Brain pericyte (primary cell): ENCODE measurements at regions not wholly inside any gene's neighbourhood (a gene's known extent, or its start where the extent isn't known, plus 50 kb on each side); places are given as distances from the start of the nearest gene placed in this dataset.

Experiments used
- DNase-seq: peaks from one replicate; pipeline ENCODE4 v3.0.0-alpha.2; 2012; ENCODE audit warnings: low read depth, low spot score

DNA sequence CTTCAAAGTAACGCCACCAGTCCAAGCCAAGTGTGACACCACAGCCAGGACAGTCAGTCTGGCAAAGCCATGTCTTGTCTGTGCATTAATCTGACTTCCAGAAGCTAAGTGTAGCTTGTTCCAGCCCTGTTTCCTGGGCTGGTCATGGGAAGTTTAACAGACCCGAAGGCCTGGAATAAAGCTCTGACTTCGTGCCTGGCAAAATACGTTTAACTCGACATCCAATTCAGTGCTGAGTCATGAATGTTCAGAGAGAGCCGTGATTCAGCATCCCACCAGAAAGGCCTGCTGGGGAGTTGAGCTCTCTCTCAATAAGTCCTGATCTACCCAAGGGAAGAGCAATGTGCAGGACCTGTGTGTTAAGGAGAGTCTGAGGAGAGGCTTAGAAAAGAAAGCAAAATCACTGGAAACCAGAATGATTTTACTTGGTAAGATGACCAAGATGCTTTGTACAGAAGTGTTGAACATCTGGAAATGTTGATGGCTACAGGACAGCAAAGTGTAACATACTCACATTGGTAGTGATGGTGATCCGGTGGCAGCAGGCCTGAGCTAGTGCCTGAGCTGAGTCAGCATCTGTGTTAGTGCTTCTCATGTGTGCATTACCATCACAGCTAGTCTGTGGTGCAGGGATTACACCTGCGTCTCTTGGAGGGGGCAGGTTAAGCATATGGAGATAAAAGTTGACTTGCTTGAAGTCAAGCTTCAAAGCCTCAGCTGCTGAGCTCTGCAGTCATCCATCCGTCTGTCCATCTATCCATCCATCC, 743.7 kb upstream of the HS6ST1 start:
- no peak for DNase-seq

DNA sequence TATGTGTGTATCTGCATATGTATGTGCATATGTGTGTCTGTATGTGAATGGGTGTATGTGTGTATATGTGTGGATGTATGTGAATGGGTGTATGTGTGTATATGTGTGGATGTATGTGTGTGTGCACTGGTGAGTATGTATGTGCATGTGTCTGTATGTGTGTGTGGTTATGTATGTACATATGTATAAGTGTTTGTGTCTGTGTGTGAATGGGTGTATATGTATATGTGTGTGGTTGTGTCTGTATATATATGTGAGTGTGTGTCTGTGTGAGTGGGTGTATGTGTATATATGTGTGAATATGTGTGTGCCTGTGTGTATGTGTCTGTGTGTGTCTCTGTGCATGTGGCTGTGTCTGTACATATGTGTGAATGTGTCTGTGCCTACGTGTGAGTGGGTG, 748.4 kb upstream of the HS6ST1 start:
- DNase-seq: no peak

DNA sequence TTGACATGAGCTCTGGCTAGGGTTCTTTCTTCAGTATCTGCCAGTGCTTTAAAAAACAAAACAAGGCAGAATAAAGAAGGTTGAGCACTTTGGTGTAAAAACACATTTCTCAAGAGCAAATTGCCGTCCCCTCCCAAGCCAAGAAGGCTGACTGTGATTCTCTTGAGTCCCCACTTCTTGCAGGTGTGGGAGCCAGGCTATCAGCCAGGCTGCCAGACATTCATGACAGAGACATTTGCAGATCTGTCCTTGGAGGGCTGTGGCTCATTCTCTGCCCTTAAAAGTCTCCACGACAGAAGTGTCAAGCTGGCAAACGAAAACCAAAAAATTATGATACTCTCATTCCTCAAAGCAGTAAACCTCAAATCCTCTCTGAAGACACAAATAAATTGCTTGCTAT, 749.3 kb upstream of the HS6ST1 start:
- no peak for DNase-seq

DNA sequence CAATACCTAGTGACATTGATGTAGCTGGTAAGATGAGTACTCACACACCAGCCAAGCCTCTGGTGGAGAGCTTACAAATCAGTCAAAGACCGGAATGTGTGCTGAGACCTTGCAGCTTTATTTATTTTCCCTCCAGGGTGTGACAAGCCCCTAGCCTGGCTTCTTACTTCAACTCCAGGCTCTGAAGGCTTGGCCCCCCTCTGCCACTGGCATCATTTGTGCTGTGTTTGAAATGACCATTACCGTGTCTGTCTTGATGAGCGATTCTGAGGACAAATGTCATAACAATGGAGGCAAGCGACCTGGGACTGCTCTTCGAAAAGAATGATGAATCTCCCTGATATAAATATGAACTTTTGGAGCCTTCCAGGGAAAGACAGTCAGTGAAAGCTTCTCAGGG, 749.9 kb upstream of the HS6ST1 start:
- DNase-seq: no peak

DNA sequence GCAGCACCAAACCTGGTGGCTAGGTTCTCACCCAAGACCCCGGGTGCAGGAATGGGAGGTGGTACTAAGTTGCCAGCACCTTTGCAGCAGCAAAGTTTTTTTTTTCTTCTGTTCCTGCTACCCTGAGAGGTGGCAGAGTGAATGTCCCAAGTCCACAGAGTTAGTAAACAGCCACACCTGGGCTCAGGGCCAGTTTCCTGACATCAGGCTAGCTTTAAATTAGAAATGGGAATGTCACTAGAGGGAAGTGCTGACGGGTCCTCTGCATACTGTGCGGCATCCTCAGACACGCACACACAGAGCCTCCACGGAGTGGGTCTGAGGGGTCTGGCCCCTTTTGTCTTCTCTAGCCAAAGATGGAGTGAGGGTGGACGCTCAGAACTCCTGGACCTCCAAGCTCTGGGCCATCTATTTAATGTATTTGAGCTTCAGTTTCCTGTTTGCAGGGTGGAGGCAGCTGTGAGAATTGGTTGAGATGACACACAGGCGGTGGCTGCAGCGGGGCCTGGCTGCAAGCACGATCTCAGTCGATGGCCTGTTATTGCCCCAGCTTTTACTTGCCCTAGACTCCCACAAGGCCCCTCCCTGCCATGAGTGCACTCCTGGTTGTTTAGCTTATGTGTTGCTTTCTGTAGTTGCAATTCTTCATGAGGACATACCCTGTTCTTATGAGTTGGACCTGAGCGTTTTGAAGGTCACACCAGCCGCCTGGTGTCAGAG, 751.4 kb upstream of the HS6ST1 start:
- DNase-seq: no peak

DNA sequence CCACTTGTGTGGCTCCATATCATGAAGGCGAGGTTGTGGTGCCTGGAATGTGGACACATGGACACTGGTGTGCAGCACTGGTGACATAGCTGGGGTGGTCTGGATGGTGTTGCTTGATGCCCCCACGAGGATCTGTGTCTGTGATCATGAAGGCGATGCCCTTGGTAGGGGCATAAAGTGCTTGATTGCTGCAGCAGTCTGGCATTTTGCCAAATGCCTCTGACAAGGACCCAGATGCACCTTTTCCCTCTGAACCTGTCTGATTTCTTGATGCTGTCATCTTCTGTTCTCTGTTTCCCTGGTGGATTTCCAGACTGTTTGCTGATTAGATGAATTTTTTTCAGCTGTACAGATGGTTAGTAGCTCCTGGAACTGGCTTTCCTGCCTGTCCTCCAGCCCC, 752.0 kb upstream of the HS6ST1 start:
- no peak for DNase-seq

DNA sequence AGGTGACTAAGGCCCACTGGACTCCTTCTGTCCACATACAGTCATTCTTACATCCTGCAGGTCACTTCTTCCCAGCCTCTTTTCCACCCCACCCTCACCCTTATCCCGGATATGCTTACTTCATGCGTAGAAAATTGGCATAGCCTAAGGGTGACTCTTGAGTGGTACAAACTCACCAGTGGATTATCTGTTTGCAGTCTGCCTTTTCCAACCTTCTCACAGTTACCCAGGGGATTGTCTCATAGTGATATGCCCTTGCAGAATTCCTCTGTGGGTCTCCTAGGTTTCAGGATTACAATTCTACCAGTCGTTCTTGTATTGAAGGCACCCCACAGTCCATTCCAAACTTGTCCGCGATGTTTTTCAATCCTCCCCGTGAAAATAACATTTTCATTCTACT, 752.9 kb upstream of the HS6ST1 start:
- DNase-seq: no peak

DNA sequence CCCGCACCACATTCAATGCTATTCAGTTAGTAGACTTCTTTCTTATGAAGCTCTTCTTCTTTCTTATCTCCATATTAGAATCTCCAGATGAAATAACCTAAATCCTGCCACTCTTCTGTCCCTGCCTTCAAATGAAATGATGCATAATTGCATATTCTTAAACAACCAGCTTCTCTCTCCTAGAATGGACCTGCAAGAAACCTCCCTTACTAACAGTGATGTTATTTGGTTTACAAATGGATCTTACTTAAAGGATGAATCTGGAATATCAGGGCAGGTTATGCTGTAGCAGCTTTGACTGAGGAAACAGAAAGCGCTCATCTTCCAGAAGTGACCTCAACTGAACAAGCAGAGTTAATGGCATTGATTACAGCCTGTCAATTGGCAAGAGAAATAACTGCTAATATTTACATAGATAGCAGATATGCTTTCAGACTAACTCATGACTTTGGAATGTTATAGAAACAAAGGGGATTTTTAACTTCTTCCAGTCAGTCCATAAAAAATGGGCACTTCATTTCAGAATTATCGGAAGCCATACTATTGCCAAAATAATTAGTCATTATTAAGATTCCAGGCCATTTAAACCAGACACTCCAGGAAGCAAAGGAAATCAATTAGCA, 755.7 kb upstream of the HS6ST1 start:
- no peak for DNase-seq

DNA sequence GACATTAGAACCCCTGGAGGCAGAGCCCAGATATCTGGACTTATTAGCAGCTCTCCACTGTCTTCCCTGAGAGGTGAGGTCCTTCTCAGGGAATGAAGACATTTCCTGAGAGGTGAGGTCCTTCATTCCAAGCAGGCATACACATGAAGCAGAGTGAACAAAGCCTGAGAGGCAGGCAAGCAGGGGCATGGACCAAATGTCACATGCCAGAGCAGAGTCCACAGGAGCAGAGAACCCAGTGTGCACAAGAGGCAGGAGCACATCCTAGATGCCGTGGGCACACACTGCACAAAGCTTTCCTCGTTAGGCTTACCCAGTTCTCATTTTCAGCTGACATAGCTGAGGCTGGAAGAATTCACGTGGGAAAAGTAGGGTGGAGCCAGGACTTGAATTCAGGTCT, 759.9 kb upstream of the HS6ST1 start:
- DNase-seq: no peak

DNA sequence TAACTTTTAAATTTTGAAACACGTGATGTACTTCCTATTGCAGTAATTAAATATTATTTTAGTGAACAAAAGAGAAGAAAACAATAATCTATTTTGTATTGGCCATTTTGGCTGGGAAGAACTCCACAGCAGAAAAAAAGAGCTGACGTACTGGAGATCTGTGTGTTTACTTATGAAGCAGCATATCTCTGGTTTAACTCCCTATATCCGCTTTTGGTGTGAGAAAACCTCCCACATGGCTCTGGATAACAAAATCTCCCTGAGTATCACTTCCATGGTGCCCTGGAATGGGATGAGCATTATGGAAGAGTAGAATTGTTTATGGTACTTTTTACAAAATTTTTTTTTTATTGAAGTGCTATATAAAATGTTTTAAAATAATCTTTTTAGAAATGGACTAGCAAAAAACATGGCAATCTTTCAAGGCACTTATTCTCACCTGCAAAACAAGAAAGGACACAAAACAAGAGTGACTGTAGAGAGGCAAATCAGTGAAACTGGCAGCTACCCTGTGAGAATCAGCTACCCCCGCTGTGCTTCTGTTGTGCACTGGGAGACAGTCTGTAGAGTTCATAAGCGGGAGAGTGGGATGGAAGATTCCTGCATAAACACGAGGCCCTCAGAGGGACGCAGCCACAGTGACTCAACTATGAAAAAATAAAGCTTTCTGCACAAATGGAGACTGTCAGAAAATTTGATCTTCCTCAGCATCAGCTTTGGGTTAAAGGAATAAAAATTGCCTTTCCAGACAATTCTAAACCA, 762.2 kb upstream of the HS6ST1 start:
- no peak for DNase-seq

DNA sequence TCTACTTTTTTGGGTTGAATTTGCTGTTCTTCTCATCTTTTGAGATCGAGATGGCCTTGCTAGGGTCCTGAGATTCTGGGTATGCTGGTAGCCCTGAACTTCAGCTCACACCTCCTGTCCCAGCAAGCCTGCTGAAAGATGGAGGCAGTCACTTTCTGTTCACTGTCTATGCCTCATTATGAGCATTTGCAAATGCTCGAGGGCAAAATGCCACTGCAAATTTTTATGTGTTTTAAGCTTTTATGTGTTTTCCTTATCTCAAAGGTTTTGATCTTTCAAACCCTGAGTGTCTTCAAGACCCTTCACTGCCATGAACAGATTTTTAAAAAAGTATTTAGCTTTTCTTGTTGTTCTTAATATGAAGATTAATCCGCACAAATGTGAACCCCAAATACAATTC, 766.7 kb upstream of the HS6ST1 start:
- no peak for DNase-seq

DNA sequence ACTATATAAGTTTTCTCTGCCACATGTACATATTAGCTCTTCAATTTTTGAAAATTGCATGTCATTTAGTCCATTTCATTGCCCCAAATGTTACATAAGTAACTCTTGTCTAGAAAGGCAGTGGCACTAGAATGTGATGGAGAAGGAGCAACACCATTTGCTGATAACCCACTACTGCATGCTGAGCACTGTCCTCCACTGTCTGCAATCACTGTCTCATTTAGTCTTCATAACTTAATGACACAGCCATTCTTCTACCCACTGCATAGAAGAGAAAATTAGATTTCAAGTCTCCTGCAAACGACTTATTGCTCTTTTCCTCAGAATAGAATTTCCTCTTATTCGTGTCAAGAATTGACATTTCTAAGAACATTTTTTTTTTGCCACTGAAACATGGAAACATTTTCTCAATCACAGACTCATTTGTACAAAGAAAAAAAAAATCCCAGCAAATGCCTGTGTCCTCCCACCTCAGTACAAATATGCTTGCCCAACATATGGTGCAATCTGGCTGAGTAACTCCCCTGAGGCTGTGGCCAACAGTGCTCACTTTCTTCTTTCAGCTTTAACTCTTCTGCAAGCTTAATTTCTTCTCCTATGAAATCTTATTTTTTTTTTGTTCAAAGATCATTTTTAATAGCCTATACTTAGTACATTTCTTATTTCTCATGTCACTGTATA, 768.6 kb upstream of the HS6ST1 start:
- no peak for DNase-seq

DNA sequence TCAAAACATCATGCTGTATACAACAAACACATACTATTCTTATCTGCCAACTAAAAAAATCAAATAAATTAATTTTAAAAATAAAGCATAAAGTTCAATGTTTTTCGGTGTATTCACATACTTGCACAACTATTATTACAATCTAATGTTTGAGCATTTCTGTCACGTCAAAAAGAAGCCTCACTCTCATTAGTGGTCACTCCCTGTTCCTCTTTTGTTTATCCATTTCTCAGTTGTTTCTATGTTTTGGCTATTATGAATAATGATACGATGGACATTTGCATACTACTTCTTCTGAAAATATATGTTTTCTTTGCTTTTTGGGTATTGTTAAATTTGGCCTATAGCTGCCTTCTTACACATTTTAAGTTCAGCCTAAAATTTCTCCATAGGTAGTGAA, 773.0 kb upstream of the HS6ST1 start:
- DNase-seq: no peak

DNA sequence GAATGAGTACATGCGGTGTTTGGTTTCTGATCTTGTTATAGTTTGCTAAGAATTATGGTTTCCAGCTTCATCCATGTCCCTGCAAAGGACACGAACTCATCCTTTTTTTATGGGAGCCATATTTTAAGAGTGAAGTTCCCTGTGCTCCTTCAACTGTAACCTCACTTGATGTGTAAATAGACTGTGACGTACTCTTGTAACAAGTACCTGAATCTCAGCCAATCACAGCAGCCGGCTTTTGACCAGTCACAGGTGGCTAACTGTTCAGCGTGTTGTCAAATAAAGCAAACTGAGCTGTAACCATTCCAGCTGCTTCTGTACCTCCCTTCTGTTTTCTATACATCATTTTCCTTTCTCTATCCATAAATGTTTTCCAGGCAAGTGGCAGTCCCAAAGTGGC, 774.3 kb upstream of the HS6ST1 start:
- no peak for DNase-seq

DNA sequence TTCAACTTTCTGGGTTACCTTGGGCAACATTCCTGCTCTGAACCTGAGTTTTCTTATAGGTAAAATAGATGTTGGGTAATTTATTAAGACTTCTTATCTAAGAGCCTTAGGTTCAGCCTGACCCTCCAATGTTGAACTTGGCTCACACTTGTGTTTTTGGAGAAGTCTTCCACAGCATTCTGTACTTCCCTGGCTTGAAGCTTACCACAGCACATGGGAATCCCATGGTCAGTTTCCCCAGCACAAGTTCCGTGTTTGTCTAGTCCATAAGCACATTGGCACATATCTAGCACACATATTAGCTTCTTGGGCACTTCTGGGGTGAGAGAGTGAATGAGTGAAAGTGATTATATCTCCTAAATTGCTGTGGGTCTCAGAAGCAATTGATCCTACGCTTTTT, 782.5 kb upstream of the HS6ST1 start:
- no peak for DNase-seq

DNA sequence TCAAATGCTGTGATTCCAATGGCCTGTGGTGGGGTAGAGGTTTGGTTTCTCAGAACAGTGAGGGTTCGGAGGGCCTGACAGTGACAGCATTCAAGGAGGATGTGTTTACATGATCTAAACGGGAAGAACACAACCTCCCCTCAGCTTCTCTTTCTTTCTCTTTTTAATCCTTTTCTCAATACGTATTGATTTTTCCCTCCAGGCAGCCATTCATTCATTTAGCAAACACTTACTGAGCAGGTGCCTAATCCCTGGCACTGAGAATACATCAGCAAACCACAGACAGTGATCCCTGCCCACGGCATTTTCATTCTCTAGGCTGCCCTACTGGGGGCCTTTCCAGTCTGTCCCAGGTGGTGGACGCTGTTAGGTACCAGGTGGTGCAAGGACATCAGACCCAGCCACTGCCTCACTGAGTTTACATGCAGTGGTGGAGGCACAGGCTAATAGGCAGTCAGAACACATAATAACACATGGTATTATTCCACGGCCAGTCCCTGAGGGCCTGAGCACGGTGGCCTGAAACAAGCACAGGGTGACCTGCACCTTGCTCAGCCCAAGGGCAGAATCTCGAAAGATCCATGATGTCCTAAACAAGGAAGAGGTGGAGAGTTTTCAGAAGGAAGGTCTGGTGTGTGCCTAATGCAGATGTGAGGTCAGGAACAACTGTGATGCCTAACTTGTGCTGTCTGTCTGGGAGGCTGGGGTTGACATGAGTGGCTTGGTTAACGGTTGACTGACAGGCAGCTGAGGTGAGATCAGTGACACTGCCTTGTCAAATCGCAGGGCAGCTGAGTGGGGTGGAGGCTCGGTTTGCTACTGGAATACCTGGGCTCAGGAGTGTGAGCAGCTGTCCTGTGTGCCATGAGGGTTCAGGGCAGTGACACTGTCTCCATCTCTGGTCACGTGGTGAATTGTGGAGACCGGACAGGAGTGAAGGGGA, 785.5 kb upstream of the HS6ST1 start:
- DNase-seq: no peak

DNA sequence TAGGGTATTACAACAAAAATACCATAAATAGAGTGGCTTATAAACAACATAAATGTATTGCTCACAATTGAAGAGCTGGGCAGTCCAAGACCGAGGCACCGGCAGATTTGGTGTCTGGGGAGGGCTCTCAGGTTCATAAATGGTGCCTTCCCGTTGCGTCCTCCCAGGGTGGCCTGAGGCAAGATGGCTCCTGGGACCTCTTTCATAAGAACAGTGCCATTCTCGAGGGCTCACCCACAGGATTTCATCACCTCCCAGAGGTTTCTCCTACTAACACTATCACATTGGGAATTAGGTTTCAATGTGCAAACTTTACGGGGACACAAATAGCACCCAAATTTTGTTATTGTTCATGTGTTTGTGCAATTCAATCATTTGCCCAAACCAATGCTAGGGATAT, 793.5 kb upstream of the HS6ST1 start:
- no peak for DNase-seq

DNA sequence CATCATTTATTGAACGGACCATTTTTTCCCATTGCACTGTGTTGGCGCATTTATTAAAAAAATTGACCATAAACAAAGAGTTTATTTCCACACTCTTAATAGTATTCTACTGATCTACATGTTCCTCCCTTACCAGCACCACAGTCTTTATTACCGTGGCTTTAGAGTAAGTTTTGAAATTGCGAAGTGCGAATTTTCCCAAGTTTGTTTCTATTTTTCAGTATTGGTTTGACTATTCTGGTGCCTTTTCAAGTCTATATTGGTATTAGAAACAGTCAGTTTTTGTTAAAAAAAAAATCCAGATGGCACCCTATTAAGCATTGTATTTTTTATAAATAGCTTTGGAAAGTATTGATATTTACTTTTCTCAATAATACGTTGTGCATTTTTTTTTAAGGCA, 795.1 kb upstream of the HS6ST1 start:
- no peak for DNase-seq

DNA sequence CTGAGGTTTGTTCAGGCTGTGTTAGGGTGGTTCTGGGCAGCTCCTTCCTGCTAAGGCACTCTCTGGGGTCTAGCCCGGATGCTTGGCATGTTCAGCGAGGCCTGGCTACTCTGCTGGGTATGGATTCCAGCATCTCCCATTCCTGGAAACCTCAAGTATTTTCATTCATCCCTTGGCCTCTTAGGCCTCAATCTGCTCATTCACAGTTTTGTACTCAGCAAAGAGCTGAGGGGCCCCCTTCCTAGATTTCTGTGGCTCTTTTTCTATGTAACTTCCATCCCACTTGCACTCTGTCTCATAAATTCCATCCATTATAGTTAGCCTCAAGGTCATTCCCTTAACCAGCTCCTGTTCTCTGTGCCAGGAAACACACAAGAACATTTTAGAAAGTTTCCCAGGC, 798.8 kb upstream of the HS6ST1 start:
- DNase-seq: no peak

DNA sequence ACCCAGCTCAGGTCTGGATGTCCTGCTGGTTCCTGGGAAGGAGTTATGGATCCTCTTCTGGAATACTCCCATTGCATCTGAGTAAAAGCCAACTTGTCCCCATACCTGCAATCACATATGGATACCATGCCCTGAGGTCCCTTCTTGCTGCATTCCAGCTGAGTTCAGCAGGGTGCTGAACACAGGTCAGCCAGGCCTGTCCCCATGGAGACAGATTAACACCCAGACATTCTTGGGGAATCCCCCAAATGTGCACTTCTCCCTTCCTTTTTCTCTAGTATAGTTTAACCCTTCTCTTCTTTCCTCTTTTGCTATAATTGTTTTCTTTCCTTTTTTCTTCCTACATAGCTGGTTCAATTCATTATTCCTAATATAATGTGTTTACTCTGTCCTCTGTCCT, 799.6 kb upstream of the HS6ST1 start:
- no peak for DNase-seq

DNA sequence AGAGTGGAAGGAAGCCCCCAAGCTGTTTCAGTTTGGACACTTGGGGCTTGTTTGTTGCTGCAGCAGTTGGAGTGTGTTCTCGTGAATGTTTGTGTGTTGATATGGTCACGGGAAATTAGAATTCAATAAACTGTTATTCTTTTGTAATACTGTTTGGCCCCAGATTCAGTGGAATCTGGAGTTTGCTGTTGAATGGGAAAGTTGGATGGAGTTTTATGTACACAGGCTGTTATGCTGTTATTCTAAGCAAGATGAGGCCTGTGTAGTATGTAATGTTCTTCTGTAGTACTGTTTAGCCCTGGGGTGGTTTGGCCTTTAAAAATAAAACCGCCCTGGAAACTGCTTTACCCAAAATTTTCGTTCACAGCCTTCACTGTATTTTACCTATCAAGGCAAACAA, 810.4 kb upstream of the HS6ST1 start:
- DNase-seq: no peak
